ENCODE measurements at regions not wholly inside any gene's neighbourhood (a gene's known extent, or its start where the extent isn't known, plus 50 kb on each side); places are given as distances from the start of the nearest gene placed in this dataset.
"Not testable (repeated sequence)": the region's sequence is repeated elsewhere in the genome, so short reads cannot be mapped to it uniquely, and the experiment has no call there.

GRCh38 chr5:91315701-91316100 lies 67.4 kb downstream of the ARRDC3 start:
- Histone ChIP-seq H3K27me3 (ENCODE audit: control insufficient read depth, insufficient read depth, low read length) (no peaks in the 10 kb centered on the region), H3K4me1 (ENCODE audit: control insufficient read depth, insufficient read depth, low read length) (peaks cover 36% of the 10 kb centered on the region)

GRCh38 chr5:91313757-91314673 lies 69.1 kb downstream of the ARRDC3 start:
- Histone ChIP-seq H3K4me3 (ENCODE audit: low read length) (peak overlapping the region; percentile 24), H3K9ac (ENCODE audit: low read depth, low read length) (peak overlapping the region; percentile 66), H3K27me3 (ENCODE audit: control insufficient read depth, insufficient read depth, low read length) (no peaks in the 10 kb centered on the region), H3K4me2 (ENCODE audit: low read length) (peak overlapping the region; percentile 58), H3K36me3 (ENCODE audit: insufficient read depth, low read length) (no peaks in the 10 kb centered on the region), H3K4me1 (ENCODE audit: control insufficient read depth, insufficient read depth, low read length) (peaks cover 38% of the 10 kb centered on the region), H3K9me3 (replicated peaks; ENCODE audit: low read length) (no peaks in the 10 kb centered on the region)

More at GRCh38 chr5:91315701-91316100, 67.4 kb downstream of the ARRDC3 start:
- Histone ChIP-seq H3K4me2 (ENCODE audit: low read length) (no peak overlapping the region), H3K36me3 (ENCODE audit: insufficient read depth, low read length) (no peaks in the 10 kb centered on the region), H3K4me3 (ENCODE audit: low read length) (no peak overlapping the region), H3K9ac (ENCODE audit: low read depth, low read length) (no peak overlapping the region), H3K9me3 (replicated peaks; ENCODE audit: low read length) (no peaks in the 10 kb centered on the region)

GRCh38 chr5:91312698-91313097 lies 70.4 kb downstream of the ARRDC3 start:
- Histone ChIP-seq H3K4me2 (ENCODE audit: low read length) (peak overlapping the region; percentile 57), H3K9ac (ENCODE audit: low read depth, low read length) (peak overlapping the region; percentile 83), H3K4me3 (ENCODE audit: low read length) (no peak overlapping the region), H3K36me3 (ENCODE audit: insufficient read depth, low read length) (no peaks in the 10 kb centered on the region), H3K27me3 (ENCODE audit: control insufficient read depth, insufficient read depth, low read length) (no peaks in the 10 kb centered on the region), H3K4me1 (ENCODE audit: control insufficient read depth, insufficient read depth, low read length) (peaks cover 38% of the 10 kb centered on the region), H3K9me3 (replicated peaks; ENCODE audit: low read length) (no peaks in the 10 kb centered on the region)

GRCh38 chr5:91311697-91312501 lies 71.2 kb downstream of the ARRDC3 start:
- Histone ChIP-seq H3K27me3 (ENCODE audit: control insufficient read depth, insufficient read depth, low read length) (no peaks in the 10 kb centered on the region), H3K4me3 (ENCODE audit: low read length) (peak overlapping the region; percentile 37), H3K4me1 (ENCODE audit: control insufficient read depth, insufficient read depth, low read length) (peaks cover 41% of the 10 kb centered on the region), H3K9ac (ENCODE audit: low read depth, low read length) (peak overlapping the region; percentile 83), H3K9me3 (replicated peaks; ENCODE audit: low read length) (no peaks in the 10 kb centered on the region), H3K36me3 (ENCODE audit: insufficient read depth, low read length) (no peaks in the 10 kb centered on the region), H3K4me2 (ENCODE audit: low read length) (peak overlapping the region; percentile 74)

- Histone ChIP-seq H3K4me2 (ENCODE audit: low read length) (peak overlapping the region; percentile 74), H3K36me3 (ENCODE audit: insufficient read depth, low read length) (no peaks in the 10 kb centered on the region), H3K4me3 (ENCODE audit: low read length) (peak overlapping the region; percentile 37), H3K9ac (ENCODE audit: low read depth, low read length) (peak overlapping the region; percentile 77), H3K4me1 (ENCODE audit: control insufficient read depth, insufficient read depth, low read length) (peaks cover 47% of the 10 kb centered on the region), H3K9me3 (replicated peaks; ENCODE audit: low read length) (no peaks in the 10 kb centered on the region), H3K27me3 (ENCODE audit: control insufficient read depth, insufficient read depth, low read length) (no peaks in the 10 kb centered on the region)
Measured at GRCh38 chr5:91311168-91311696, 71.9 kb downstream of the ARRDC3 start.

GRCh38 chr5:91308157-91308556 lies 75.0 kb downstream of the ARRDC3 start:
- H3K27me3 ChIP-seq (ENCODE audit: control insufficient read depth, insufficient read depth, low read length); H3K4me3 ChIP-seq (ENCODE audit: low read length); H3K4me2 ChIP-seq (ENCODE audit: low read length): not testable (repeated sequence)

GRCh38 chr5:91307048-91307447 lies 76.1 kb downstream of the ARRDC3 start:
- Histone ChIP-seq H3K36me3 (ENCODE audit: insufficient read depth, low read length) (no peaks in the 10 kb centered on the region), H3K9me3 (replicated peaks; ENCODE audit: low read length) (no peaks in the 10 kb centered on the region), H3K27me3 (ENCODE audit: control insufficient read depth, insufficient read depth, low read length) (no peaks in the 10 kb centered on the region), H3K4me3 (ENCODE audit: low read length) (no peak overlapping the region), H3K9ac (ENCODE audit: low read depth, low read length) (peak overlapping the region; percentile 47), H3K4me2 (ENCODE audit: low read length) (no peak overlapping the region), H3K4me1 (ENCODE audit: control insufficient read depth, insufficient read depth, low read length) (peaks cover 21% of the 10 kb centered on the region)

More at GRCh38 chr5:91308157-91308556, 75.0 kb downstream of the ARRDC3 start:
- H3K9ac ChIP-seq (ENCODE audit: low read depth, low read length); H3K36me3 ChIP-seq (ENCODE audit: insufficient read depth, low read length); H3K9me3 ChIP-seq (replicated peaks; ENCODE audit: low read length): not testable (repeated sequence)
- peaks cover 32% of the 10 kb centered on the region for H3K4me1 ChIP-seq (ENCODE audit: control insufficient read depth, insufficient read depth, low read length)

GRCh38 chr5:91306497-91306896 lies 76.6 kb downstream of the ARRDC3 start:
- Histone ChIP-seq H3K4me3 (ENCODE audit: low read length) (no peak overlapping the region), H3K4me1 (ENCODE audit: control insufficient read depth, insufficient read depth, low read length) (peaks cover 25% of the 10 kb centered on the region), H3K9me3 (replicated peaks; ENCODE audit: low read length) (no peaks in the 10 kb centered on the region), H3K9ac (ENCODE audit: low read depth, low read length) (peak overlapping the region; percentile 47), H3K36me3 (ENCODE audit: insufficient read depth, low read length) (no peaks in the 10 kb centered on the region), H3K27me3 (ENCODE audit: control insufficient read depth, insufficient read depth, low read length) (no peaks in the 10 kb centered on the region), H3K4me2 (ENCODE audit: low read length) (no peak overlapping the region)

- no peak overlapping the region for H3K9ac ChIP-seq (ENCODE audit: low read depth, low read length)
- peaks cover 20% of the 10 kb centered on the region for H3K4me1 ChIP-seq (ENCODE audit: control insufficient read depth, insufficient read depth, low read length)
- no peak overlapping the region for H3K4me2 ChIP-seq (ENCODE audit: low read length)
- H3K9me3 ChIP-seq (replicated peaks; ENCODE audit: low read length), result no peaks in the 10 kb centered on the region
- H3K27me3 ChIP-seq (ENCODE audit: control insufficient read depth, insufficient read depth, low read length), result no peaks in the 10 kb centered on the region
- no peaks in the 10 kb centered on the region for H3K36me3 ChIP-seq (ENCODE audit: insufficient read depth, low read length)
- no peak overlapping the region for H3K4me3 ChIP-seq (ENCODE audit: low read length)
Measured at GRCh38 chr5:91305640-91306039, 77.5 kb downstream of the ARRDC3 start.

- not testable (repeated sequence) for H3K9me3 ChIP-seq (replicated peaks; ENCODE audit: low read length); H3K27me3 ChIP-seq (ENCODE audit: control insufficient read depth, insufficient read depth, low read length); H3K4me2 ChIP-seq (ENCODE audit: low read length); H3K9ac ChIP-seq (ENCODE audit: low read depth, low read length); H3K36me3 ChIP-seq (ENCODE audit: insufficient read depth, low read length); H3K4me3 ChIP-seq (ENCODE audit: low read length)
- peaks cover 20% of the 10 kb centered on the region for H3K4me1 ChIP-seq (ENCODE audit: control insufficient read depth, insufficient read depth, low read length)
Measured at GRCh38 chr5:91304015-91304414, 79.1 kb downstream of the ARRDC3 start.

GRCh38 chr5:91302958-91303357 lies 80.2 kb downstream of the ARRDC3 start:
- Histone ChIP-seq H3K27me3 (ENCODE audit: control insufficient read depth, insufficient read depth, low read length) (no peaks in the 10 kb centered on the region), H3K9ac (ENCODE audit: low read depth, low read length) (no peak overlapping the region), H3K4me1 (ENCODE audit: control insufficient read depth, insufficient read depth, low read length) (peaks cover 20% of the 10 kb centered on the region), H3K4me3 (ENCODE audit: low read length) (no peak overlapping the region), H3K36me3 (ENCODE audit: insufficient read depth, low read length) (no peaks in the 10 kb centered on the region), H3K9me3 (replicated peaks; ENCODE audit: low read length) (no peaks in the 10 kb centered on the region), H3K4me2 (ENCODE audit: low read length) (no peak overlapping the region)

Data from skeletal muscle satellite cell (primary cell).